RPMI8226 (cell line): ENCODE measurements at regions not wholly inside any gene's neighbourhood (a gene's known extent, or its start where the extent isn't known, plus 50 kb on each side); places are given as distances from the start of the nearest gene placed in this dataset.

ENCODE experiments used
- DNase-seq: peaks from one replicate; pipeline ENCODE4 v3.0.0-alpha.2; 2015

DNA sequence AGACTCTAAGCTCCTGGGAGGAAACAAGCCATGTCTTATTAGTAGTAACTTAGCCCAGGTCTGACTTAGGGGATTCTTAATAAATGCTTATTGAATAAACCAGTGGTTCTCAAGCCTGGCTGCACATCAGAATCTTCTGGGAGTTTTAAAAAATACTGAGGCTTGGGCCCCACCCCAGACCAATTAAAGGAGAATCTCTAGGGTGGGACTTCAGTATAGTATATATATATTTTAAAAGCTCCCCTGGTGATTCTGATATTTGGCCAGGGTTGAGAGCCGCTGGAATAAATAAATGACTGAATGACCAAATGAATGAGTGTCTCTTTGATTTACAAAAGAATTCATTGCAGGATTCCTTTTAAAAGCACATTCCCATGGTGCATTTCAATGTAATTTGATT is 151.5 kb upstream of the GSC start:
- DNase-seq: no peak

DNA sequence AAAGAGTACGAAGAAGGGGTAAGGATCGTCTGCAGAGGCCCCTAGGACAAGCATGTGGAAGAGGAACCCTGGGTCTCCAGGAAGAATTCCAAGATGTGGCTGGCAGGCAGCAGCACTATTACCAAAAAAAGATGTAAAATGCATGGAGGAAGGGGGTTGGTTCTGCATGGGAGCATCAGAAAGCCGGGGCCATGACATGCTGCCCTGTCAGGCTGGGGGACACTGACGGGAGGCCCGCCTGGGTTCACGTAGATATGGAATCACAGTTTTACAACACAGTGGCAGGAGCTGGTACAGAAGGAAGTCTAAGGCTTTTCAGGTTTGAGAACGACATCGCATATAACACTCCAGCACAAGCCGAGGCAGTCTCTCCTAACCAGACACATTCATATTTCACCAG is 150.0 kb upstream of the GSC start:
- no peak for DNase-seq

DNA sequence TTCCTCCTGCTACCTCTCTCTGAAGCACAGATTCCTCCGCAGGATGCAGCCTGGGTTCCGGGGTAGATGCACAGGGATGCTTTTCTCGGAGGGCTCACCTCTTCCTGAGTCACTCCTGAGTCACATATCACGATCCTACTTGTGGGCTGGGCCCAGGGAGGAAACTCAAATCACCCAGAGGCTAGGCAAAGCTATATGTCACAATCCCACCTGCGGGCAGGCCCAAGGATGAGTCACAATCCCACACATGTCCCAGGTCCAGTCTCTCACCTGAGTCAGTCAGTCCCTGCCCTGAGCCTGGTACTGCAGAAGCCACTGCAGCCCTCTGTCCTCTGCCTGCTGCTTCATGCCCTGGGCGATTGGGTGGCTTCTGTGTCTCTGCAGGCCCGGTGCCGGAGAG is 149.0 kb upstream of the GSC start:
- DNase-seq: no peak

DNA sequence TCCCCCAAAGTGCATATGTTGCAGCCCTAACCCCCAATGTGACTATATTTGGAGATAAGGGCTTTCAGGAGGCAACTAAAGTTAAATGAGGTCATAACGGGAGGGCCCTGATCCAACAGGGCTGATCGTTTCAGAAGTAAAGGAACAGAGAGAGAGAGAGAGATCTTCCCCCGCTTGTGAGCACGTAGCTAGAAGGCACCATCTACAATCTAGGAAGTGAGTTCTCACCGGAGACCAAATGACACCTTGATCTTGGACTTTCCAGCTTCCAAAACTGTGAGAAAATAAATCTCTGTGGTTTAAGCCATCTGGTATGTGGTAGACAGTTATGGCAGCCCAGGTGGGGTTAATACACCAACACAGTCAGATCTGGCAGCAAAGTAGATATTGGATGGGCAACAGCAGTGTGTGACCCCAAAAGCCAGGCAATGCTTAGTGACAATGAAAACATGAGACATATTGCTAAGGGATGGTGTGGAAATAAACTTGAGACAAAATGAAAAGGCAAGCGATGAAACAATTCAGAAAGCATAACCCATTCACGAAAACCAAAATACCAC is 147.2 kb upstream of the GSC start:
- no peak for DNase-seq

DNA sequence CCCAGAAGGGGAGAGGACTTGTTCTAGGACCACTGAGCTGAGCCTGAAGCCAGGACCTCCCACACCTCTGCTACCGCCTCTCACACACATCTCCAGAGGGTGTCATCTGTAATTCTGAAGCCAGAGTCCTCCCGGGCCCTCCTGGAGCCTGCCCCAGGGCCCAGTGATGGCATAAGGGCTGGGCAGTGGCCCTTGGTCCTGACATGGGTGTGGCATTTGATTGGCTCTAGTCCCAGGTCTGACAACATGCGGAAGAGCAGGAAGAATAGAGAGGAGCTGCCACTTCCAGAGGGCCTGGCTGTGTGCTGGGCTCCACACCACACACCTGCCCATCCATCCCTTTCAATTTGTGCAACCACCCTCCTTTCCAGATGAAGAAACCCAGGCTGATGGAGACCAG is 144.3 kb upstream of the GSC start:
- DNase-seq: no peak

DNA sequence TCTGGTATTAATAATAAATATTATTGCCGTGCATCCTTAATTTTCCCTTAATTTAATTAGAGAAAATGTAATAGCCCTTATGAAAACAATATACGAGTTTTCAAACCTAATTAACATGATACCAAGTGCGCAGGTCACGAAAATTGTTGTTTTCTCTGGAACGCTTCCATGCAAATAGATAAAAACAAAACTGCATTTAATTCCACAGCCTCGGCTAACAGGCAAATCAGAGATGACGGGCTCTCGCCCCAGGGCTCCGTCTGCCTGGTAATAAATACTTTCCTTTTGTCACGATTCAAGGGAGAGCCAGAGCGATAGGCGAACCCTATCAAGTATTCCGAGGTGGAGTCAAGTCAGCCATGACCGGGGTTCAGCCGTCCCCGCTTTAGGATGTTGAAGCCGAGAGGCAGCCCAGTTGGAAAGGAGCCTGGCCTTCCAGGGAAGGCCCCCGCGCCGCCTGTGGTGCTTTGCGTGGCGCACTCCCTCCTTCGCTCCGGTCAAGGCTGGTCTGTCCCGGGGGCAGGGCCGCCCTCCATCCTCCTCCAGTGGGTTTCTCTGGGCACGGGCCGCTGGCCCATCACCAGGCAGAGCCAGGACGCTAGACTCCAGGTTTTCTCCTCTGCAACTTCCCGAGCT is 137.8 kb upstream of the GSC start:
- DNase-seq: no peak

DNA sequence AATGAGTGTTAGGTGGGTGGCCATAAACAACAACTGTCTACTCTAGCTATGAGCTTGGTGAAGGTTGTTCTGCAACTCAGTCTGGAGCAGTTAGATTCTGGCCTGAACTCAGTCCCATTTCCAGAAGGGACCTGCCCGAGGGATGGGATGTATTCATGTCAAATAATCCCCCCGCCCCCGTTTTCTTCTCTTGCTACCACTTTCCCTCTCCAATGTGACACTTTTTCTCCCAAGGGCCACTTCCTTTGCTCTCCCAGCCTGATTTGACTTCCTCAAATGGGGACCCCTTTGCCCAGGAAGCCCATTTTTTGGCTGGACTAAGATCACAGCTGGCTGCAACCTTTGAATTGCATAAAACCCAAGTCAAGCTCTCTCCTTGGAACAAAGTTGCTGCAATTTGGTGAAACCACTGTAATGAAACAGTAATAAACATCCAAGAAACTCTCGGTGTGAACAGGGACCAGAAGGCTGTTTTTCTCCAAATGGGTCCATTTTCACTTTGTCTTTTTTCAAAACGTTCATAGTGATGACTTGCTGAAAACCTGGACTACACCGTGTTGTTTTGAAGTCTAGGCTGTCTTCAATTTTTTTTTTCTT is 137.2 kb upstream of the GSC start:
- DNase-seq: no peak

DNA sequence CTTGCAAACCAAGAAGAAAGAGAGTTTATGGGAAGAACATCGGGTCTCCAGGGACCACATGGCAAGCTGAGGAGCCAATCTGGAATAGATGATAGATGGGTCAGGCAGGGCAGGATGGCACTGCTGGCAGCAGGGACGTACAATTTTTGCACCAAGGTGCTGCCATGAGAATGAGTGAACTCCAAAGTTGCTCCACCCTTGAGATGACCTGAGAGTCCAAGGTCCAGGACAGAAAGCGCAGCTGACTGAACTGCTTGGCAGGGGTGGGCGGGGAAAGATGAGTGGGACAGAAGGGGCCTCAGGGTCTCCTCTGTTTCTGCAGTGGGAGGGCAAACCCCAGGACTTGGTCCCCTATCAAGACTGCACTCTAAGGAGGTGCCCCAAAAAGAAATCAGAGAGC is 136.7 kb upstream of the GSC start:
- no peak for DNase-seq

DNA sequence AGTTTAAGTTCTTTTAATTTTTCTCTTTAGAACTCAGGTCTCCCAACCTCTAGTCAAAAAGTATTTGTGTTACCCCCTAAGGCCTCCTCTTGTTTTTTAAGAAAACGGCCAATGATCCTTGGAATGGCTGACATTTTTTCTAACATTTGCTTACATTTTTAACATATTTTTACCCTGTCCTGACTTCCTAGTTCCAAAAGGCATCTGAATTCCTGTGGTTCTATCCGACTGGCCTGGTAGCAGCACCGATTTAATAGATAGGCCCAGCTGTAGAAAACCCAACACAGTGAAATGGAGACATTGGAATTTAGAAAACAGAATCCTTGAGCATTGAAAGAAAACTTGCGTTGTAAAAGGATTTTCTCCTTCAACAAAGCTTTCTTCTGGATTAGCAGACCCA is 134.7 kb upstream of the GSC start:
- DNase-seq: no peak

DNA sequence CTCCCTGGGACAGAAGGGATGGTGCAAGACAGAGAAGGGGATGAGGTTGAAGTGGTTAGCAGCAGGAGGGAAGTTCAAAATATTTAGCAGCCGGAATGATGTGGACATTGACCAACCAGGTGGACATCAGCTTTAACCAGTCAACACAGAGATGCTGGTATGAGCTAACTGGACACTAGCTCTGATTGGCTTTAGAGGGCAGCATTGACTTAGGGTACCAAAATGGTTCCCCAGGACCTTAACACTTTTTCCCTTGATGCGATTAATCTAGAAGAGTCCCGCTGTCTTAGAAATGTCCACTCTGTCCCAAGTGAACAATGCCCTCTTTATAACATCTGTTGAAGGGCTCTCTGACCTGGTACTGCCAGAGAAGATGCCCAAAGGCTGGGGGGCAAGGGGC is 134.0 kb upstream of the GSC start:
- no peak for DNase-seq

DNA sequence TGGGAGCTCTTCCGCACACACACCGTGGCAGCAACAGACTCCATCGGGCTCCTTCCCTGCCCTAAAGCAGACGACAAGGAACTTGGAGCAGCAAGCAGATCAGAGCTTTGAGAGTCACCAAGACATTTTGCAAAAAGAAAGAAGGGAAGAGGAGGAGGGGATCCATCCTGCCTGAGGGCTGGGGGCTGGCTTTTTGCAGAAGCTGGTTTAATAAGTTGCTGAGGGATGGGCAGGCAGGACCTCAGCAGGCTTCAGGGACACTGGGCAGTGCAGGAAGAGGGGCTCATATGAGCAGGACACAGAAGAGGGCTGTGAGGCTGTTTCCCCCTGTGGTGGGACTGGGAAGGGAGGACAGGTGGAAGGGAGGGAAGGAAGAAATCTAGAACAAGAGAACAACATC is 133.4 kb upstream of the GSC start:
- DNase-seq: no peak

DNA sequence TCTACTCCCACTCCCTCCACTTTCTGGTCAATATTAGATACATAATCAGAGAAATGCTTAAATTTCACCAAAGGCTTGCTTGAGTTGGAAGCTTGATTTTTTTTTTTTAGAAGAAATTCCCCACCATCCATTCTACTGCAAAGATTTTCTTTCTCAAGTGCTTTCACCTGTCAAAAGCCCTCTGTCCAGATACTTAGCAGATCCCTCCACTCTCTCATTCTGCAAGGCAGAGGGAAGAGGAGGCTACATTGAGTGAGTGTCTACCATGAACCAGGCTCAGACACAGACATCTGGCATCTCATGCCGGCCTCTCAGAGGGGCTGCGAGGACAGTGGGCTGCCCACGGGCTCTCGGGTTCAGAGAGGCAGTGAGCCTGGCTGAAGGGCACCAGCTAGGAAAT is 127.6 kb upstream of the GSC start:
- DNase-seq: no peak

DNA sequence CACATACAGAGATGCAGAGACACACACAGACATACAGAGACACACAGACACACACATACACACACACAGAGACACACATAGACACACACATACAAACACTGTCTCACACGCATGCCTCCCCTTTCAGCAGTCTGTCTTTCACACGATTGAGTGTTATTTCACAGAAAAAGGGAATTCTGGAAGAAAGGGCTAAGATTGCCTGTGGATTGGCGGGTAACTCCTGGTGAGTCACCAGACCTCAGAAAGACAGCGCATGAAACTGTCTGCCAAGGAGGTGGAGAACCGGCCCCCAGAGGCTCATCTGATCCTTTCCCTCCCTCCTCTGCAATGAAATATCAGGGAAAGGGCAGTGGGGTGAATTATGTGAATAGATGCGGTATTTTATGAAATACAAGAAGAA is 127.2 kb upstream of the GSC start:
- no peak for DNase-seq

DNA sequence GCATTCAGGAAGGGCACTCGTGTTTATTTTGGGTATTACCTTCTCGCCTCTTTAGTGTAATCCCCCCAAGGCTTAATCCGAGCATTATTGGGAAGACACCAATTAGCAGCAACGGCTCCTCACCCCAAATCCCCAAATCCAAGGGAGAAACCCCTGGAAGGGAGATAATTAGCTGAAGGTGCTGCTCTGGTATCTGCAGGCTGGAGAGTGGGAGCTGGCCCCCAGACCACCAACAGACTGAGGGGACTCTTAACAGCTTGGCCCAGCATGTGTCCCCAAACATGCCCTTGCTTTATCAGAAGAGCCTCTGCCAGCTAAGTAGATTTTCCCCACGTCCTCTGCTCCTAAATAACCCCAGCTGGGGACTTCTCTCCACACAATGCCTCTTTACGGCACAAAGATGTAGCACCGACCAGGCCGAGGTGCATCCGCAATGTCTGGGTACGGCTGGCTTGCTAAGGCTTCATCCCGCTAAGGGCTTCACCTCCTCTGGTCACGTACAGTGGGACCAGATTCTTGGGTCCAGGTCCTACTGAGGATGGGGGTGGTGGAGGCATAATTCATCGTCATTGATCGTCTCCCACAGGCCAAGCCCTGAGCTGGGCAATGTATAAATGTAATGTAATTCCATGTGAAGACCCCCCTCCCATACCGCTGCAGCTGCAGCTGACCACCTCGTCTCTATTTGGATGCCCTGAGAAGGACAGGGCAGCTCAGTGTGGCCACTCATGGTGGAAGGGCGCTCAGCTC is 123.7 kb upstream of the GSC start:
- no peak for DNase-seq

DNA sequence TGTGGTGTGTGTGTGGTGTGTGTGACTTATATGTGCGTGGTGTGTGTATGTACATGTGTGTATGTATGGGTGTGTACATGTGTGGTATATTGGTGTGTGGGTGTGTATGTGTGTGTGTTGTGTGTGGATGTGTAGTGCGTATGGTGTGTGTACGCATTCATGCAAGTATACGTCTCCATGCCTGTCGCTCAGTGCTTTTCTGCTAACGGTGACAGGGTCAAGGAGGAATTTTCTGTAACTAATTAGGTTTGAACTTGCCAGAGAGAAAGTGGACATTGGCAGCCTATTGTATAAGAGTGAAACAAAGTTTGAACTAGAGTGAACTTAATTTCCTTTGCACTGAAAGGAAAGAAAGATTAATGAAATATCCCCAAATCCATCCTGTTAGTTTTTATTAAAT is 120.9 kb upstream of the GSC start:
- DNase-seq: no peak

DNA sequence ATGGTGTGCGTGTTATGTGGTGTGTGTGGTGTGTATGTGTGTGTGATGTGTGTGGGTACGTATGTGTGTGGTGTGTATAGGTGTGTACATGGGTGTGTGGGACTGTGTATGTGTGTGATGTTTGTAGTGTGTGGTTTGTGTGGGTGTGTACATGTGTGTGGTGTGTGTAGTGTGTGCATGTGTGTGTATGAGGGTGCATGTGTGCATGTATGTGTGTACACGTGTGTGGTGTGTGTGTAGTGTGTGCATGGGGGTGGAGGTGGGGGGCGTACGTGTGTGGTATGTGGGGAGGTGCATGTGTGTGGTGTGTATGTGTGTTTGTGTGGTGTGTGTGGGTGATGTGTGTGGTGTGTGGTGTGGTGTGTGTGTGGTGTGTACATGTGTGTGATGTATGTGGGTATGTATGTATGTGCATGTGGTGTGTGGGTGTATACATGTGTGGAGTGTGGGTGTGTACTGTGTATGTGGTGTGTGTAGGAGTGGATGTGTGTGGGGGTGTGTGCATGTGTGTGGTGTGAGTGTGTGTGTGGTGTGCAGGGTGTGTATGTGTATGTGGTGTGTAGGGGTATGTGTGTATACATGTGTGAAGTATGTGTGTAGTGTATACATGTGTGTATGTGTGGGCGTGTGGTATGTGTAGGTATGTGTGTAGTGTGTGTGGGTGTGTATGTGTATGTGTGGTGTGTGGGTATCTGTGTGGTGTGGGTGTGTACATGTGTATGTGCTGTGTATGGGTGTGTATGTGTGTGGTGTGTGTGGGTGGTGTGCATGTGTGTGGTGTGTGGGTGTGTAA is 119.8 kb upstream of the GSC start:
- DNase-seq: no peak

DNA sequence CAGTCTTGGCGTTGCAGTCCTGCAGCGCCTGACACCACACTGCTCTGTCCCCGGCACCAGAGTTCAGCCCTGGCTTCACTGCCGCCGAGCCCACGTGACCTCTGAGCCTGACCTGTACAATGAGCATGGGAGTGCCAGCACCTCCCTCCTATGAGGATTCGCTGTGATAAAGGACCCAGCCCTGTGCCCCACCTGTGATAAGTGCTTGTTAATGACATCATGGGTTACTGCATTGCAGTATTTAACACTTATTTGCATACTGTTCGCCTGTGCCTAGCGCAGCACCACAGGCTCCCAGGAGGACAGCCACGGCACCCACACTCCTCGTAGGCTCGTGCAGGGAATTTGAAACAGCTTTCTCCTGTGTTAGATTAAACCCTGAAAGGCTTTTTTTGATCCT is 118.2 kb upstream of the GSC start:
- no peak for DNase-seq

DNA sequence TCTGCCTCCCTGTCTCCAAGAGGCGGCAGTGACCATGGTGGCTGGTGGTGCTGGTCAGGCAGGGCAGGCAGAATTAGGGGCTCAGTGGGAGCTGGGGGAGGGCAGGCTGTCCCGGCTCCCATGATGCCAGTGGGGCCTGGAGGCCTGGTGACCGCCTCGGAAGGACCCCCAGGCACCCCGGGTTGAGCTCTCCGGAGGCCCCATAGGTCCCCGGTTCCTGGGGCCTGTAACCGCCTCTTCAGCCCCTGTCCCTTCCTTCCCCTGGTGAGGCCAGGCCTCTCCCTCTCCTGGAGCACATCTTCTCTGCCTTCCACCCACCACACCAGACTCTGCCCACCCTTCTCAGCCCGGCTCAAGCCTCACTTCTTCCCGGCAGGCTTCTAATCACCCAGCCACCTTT is 117.7 kb upstream of the GSC start:
- DNase-seq: no peak

DNA sequence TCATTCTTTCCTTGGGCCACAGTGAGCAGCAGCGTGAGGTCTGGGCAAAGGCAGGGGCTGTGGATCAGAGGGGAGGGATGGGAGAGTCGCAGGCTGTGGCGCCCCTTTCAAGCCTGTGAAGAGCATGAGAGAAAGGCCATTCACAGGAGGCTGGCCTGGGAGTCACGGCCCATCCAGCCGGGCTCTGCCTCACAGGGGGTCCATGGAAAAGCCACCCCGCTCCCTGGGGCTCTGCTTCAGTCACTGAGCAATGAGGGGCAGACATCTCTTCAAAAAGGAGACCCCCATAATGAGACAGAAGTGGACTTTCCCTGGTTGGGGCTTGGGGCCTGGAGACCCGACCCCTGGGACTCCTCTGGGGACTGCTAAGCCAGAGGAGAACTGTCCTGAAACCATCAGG is 117.0 kb upstream of the GSC start:
- DNase-seq: no peak

DNA sequence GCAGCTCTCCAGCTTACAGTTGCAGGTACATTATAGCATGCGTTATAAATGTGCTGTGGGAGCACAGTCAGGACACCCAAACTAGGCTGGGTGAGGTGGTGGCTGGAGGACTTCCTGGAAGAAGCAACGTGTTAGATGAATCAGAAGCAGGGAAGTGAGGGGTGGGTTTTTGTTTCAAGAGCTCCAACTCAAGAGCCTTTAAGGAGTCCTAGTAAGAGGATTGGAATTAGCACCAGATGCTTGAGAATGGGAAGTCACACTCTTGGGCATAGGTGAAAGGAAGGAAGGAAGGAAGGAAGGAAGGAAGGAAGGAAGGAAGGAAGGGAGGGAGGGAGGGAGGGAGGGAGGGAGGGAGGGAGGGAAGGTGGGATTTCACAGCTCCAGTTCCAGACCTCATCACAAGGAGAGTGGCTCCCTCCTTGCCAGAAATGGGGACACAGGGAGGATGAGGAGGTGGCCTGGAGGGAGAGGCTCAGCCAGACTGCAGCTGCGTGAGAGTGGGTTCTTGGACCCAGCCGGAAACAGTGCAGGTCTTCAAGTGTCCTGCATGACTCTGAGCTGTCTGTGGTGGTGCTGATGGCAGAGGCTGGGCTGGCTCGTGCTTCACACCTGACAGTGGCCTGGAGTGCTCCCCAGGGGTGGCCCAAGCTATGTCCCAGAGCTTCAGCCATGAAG is 115.7 kb upstream of the GSC start:
- no peak for DNase-seq

DNA sequence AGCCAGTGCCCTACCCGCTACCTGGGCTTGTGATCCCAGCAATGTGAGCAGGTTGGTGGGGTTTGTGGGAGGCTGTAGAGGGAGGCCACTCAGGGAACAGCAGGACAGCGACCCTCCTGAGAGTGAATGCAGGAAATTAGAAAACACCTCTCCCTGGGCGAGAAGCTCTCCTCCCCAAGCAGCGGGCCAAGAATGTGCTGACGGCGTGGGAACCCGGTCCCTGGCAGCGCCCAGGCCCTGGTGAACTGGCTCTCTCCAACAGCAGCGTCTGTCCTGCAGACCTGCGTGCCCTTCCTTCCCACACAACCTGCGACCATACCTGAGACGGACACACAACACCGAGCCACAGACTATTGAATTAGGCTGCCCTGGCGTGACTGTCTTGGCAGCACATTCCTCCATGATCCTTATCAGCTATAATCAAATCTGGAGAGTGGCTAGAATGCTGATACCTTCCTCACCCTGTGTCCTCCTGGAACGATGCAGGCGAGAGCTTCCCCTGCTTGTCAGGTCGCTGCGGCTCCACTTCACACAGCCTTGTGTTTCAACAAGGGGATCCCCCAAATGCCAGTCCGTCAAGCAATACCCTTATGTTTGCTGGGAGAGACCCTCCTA is 114.8 kb upstream of the GSC start:
- no peak for DNase-seq

DNA sequence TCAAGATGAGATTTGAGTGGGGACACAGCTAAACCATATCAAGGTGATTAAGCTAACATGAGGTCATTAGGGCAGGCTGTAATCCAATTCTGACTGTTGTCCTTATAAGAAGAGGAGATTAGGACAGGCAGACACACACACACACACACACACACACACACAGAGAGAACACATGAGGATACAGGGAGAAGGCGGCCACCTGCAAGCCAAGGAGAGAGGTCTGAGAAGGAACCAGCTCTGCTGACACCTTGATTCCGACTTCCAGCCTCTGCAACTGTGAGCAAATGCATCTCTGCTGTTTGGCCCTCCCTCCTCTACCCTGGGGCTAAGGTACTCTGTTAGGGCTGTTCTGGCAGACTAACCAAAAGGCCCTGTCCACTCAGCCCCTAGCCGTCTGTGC is 112.5 kb upstream of the GSC start:
- no peak for DNase-seq

DNA sequence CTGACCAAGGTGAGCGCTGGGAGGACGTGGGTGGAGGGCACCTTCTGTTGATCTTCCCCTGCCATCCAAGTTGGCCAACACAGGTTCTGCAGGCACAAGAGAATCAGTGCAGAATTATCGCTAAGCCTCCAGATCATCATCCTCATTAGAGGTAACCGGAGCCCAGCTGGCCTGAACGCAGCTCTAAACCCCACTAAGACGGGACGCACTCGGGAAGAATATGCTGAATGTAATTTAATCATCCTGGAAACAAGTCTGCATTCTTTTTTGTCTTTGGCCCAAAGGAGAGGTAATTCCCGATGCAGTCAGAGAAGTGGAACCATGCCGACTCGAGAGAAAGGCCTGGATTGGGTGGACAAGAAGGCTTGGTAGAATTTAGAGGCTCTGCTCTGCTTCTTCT is 111.0 kb upstream of the GSC start:
- no peak for DNase-seq
